NCI-H345 treated with DMSO at 0.1 percent for 48 hours (cell line): ENCODE measurements at regions not wholly inside any gene's neighbourhood (a gene's known extent, or its start where the extent isn't known, plus 50 kb on each side); places are given as distances from the start of the nearest gene placed in this dataset.
"Not testable (repeated sequence)": the region's sequence is repeated elsewhere in the genome, so short reads cannot be mapped to it uniquely, and the experiment has no call there.

ENCODE experiments used
- DNase-seq: peaks from one replicate; lab custom pipeline; 2025; ENCODE audit not compliant: unreplicated experiment; lab: John Stamatoyannopoulos, UW

DNA sequence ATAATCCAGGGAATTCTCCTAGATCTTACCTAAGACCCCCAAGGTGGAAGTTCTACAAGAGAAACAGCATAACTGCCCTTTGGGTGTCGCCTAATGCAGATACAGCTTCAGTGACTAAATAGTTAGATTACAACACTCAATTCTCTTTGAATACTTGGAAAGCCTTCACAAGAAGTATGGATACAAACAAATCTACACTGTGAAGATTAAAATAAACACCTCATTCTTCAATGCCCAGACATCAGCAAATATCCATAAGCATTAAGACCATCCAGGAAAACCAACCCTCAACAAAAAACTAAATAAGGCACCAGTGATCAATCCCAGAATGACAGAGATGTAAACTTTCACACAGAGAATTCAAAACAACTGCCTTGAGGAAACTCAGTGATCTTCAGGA, 963.2 kb downstream of the PLOD2 start:
- no peak for DNase-seq

DNA sequence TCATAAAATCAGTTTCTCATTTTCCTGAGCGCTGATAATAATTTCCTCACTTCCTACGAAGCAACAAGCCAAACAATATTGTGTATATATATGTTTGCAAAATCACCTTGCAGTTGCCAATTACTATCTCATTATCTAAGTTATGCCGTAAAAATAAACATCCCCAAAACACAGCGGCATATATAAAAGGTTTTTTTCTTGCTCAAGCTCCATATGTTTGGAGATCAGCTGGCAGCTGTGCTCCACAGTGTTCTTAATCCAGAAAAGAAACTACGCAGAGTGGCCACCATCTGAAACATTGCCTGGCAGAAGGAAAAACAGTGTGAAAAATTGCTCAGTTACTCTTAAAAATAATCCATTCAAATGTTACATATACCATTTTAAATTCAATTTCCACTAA, 951.4 kb downstream of the PLOD2 start:
- no peak for DNase-seq

DNA sequence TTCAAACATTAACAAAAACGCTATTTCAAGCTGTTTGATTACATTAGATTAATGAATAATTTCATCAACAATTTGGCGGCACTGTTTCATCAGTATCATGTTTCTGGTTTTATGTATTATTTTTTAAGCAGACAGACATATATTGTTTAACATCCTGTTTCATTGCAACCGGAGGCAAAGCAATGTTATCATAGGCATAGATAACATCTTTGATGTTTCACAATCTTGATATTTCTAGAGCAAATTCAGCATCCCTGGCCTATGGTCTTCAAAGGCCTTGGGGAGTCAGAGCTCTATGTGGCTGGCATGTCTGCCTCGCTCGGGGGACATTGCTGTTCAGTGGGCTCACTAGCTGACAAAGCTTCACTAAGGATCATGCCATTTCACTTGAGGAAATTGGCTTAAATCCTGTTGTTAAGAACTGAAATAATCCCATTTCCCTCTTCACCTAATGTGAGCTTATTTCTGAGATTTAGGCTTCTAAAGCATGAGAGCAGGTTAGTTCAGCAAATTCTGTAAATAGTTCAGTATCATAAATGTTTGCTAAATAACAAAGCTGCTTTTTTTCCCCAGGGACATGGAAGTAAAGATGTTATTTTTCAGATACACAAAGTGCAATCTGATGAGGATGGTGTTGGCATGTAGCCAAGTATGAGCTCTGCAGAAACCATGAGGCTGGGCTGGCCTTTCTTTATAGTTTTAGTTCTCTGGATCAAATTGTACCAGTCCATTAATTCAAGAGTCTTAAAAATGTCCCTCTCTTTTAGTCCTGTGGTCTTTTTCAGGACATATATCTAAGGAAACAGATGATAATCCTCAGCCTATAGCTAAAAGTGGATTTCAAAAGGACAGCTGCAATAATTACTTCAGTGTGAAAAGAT, 941.4 kb downstream of the PLOD2 start:
- DNase-seq = no peak

DNA sequence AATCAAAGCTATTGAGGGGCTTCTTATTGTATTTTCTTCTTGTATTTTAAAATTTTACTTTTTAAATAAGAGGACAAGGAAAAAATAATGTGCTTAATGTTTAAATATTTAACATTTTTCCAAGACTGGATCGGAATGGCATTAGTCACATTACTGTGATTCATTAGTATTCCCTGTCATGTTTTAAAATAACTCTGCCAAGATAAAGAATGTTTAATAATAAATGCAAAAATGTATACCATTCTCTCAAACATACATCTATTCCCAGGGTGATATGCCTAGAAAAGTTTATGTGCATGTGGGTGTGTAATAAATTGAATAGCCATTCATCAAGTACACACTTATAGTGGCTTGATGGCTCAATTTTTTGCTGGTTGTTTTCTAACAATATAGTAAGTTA, 936.1 kb downstream of the PLOD2 start:
- no peak for DNase-seq

DNA sequence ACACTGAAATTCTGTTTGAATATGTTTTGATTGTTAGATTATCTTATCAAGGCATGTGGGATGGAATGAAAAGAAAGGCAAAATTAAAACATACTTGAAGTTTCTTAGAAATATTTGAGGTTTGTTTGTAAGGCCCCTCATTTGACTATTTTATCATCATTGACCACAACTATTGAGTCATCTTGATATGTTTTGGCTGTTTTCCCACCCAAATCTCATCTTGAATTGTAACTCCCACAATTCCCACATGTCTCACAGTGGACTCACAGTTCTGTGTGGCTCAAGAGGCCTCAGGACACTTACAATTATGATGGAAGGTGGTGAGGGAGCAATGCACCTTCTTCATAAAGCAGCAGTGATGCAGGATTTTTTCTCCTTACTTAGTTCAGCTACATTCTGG, 917.1 kb downstream of the PLOD2 start:
- no peak for DNase-seq

DNA sequence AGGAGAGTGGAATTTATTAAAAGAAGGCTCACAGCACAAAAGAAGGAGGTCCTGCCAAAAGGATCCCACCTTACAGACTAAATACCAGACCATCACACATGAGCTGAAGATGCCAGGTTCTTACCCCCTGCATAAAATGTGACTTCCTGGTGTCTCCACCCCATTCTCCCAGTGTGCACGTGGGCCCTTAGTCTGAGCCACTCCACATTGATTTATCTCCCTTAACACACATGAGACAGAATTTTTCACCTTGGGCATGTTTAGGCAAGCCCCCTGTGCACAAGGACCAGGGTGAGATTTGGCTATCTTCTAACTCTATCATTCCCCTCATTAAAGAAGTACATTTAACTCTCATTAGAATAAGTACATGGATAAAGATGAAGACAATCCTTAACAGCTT, 916.7 kb downstream of the PLOD2 start:
- DNase-seq = no peak

DNA sequence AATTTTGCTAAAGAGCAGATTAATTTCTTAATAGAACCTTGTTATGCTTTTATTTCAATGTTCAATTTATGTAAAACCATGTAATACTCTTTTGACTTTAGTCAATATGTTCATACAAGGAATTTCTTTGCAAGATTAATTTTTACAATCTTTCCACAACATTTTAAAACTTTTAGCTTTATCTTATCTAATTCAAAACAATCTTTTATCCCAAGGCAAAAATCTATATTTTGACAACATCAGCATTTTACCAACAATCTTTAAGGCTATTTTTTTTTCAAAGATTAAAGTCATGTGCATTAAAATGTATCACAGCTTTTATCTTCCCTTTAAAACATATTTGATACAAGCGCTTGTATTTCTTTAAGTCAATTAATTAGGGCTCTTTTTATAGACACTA, 914.7 kb downstream of the PLOD2 start:
- DNase-seq = no peak

DNA sequence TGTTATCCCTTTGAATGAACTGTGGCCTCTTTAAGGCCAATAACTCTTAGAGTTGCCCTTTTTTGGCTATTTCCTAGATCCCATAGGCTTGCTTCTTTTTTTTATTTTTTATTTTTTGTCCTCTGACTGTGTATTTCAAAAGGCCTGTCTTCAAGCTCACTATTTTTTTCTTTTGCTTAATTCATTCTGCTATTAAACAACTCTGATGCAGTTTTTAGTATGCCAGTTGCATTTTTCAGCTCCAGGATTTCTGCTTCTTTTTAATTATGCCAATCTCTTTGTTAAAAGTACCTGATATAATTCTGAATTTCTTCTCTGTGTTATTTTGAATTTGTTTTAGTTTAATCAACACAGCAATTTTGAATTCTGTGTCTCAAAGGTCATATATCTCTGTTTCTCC, 912.1 kb downstream of the PLOD2 start:
- no peak for DNase-seq

DNA sequence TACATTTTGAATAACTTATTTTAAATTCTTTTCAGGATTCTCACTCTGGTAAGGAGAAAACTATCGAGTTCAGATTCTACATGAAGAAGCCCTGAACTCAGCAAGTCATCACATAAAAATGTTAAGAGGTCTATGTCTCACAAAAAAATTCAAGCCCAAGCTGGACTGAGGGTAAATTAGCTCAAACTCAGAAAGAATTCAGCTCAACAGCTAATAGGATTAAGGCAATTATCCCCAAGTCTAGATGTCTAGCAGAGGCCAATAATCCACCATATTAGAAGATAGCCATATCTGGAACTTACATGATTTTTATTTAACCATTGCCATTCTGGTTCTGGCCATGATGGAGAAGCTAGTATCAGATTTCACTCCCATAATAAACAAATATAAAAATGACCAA, 909.7 kb downstream of the PLOD2 start:
- no peak for DNase-seq

DNA sequence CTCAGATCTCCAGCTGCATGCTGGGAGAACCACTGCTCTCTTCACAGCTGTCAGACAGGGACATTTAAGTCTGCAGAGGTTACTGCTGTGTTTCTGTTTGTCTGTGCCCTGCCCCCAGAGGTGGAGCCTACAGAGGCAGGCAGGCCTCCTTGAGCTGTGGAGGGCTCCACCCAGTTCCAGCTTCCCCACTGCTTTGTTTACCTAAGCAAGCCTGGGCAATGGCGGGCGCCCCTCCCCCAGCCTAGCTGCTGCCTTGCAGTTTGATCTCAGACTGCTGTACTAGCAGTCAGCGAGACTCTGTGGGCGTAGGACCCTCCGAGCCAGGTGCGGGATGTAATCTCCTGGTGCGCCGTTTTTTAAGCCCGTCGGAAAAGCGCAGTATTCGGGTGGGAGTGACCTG, 903.0 kb downstream of the PLOD2 start:
- not testable (repeated sequence) for DNase-seq

DNA sequence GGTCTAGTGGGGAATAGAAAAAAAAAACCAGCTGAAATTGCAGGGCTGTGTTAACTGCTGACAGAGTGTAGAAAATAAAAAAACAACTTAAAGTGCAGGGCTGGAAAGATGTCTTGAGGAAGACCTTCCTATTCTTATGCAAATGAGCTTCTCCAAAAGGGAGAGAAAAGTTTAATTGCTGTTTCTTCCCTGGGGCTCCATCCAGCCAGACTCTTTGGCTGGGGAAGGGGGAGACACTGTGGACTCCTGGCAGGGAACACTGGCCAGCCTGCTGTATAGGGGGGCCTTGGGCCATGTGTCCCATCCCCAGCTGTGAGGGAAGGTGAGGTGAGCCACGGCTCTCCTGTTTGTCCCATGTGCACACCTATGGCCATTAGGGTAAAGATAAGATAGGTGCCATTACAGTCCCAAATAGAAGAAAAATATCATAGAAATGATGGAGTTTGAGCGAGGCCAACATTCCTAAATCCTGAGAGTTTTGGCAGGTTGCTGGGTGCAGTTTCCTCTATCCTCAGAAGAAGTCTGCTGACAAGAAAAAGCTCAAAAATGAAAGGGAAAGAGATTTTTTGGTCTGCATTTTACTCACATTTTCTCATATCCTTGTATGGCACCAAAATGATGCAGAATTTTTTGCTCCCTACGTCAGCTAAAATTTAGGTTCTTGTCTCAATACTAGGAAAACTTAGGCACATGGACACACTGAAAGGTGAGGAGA, 901.7 kb downstream of the PLOD2 start:
- DNase-seq = no peak

DNA sequence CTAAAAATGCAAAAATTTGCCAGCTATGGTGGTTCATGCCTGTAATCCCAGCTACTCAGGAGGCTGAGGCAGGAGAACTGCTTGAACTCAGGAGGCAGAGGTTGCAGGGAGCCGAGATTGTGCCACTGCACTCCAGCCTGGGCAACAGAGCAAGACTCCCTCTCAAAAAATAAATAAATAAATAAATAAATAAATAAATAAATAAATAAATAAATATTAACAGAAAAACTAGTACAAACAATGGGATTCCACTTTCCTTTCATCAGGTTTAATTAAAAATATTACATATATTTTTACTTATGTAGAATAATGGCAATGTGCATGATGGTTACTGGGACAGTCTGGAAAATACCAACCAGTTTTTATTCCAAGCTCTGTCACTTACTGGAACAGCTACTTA, 897.5 kb downstream of the PLOD2 start:
- not testable (repeated sequence) for DNase-seq

DNA sequence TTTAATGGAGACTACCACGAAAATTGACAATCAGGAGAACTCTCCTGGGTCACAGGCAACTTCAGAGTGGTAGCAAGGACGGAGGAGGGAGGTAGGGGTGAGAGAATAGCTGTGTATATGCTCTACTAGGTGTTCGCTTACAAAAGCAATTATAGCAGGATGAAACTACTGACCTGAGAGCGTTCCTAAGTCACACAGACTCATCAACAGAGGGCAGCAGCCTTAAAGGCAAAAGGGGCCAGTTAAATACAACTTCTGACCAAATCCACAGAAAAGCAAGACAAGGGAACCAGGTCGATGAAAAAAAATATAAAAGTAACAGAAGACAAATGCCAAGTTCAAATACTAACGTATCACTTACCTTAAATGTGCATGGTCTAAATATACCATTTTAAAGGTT, 894.6 kb downstream of the PLOD2 start:
- DNase-seq = no peak

DNA sequence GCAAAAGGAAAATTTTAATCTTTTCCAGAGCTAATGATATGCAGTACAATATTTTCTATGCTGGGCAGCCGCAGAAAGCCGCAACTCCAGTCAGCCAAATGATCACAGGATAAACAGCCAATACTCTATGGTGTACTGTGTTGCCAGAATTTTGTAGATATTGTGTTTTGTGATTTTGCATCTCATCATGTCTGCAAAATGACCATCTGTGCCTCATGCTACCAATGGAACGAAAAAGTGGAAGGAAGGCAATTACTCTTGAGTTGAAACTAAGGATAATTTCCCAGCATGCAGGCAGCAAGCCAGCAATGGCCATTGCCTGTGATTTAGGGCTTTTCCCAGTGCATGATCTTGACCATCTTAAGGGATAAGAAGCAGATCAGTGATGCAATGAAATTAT, 891.9 kb downstream of the PLOD2 start:
- DNase-seq = no peak

DNA sequence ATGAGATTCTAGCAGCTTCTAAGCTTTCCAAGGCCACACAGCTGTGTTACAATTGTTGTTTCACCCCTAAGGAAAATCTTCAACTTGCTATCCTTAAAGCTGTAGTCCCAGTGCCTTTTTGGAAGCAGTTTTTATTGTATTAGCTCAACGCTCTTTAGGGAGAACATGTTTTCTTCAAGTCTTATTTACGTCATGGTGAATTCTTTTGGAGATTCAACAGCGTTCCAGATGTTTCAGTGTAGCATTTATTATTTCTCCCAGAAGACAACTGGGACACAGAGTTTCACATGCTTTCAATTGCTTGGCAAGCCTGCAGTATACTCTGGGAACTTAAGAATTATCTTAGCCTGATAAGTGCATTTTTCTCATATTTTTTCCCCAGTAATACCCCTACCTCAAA, 888.3 kb downstream of the PLOD2 start:
- no peak for DNase-seq

DNA sequence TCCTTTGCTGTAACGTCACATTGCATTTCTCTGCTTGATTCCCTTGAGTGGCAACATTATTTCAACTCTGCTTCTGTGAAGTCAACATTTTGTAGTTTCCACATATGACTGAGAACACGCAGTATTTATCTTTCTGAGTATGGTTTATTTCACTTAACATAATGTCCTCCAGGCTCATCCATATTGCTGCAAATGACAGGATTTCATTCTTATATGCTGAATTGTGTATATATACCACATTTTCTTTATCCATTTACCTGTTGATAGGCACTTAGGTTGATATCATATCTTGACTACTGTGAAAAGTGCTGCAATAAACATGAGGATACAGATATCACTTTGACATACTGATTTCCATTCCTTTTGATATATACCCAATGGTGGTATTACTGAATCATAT, 878.5 kb downstream of the PLOD2 start:
- no peak for DNase-seq

DNA sequence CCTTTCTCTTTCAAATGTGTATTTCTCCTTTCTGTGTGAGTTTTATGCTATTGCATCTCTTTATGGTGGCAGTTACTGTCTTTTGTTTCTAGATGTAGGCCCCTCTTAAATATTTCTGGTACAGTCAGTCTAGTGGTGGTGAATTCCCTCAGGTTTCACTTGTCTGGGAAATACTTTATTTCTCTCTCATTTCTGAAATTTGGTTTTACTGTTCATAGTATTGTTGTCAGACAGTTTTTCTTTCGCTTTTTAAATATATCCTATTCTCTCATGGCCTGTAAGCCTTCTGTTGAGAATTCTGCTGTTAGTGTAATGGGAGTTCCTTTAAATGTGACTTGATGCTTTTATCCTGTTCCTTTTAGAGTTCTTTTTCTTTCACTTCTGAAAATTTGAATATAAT, 874.0 kb downstream of the PLOD2 start:
- no peak for DNase-seq

DNA sequence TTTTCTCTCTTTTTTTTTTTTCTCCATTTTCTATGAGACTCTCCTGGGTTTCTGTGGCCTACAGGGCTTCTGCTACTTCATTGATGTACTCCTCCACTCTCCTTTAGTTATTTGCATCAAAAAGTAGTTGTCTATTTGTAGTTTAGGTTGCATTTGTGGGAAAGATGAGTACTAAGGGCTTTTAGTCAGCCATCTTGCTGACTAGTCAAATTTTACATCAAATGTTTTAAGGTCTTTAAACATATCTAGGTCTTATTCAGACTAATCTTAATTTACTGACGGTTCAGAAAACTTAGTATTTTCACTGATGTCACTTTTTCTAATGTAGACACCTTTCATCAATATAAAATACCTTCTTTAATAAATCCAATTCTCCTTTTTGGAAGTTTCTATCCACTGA, 871.0 kb downstream of the PLOD2 start:
- DNase-seq = no peak

DNA sequence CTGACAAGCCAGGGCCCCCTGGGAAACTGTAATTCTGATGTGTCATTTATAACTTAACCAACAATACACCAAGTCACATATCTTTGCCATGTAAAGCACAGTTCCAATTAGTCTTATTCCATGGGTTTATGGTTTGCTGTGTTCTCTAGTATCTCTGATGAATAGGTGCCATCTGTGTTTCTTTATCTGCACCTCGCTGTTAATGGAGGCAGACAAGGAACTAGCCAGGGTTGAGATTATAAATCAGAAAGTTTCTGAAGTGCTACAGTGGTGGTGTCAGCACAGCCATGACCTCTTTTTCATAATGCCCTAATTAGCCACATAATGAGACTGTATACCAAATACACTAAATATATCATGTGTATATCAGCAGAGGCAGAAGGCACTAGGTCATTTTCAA, 866.4 kb downstream of the PLOD2 start:
- DNase-seq = no peak

DNA sequence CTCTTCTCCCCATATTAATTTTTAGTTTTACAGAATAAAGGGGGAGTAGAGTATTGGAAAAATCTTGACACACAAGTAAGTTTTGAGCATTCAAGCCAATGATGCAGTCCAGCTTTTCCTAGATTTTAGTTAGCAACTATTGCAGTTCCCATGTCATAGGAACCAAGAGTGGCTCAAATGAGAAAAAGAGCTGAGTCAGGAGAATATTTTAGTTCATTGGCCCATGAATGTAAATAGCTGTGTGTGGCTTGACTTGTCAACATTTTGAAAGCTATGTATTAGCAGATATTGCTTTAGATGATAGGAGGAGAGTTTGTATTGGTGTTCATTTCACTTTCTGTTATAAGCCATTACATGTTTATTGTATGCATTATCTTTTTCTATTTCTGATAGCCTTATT, 853.7 kb downstream of the PLOD2 start:
- no peak for DNase-seq

DNA sequence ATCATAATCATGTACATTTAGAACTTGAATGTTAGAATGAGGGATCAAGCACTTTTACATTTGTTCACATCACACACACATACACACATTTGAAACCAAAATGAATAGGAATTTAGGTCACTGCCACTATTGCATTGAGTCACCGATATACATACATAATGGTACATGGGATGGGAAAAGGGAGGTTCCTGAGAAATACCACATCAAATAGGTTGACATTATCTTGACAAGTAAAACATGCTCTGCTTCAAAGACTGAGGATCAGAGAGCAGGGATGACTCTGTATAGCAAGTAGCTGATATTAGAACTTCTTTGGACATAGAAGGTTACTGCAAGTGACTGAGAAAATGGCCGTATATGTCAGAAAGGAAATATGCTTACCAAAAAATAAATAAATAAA, 847.2 kb downstream of the PLOD2 start:
- no peak for DNase-seq

DNA sequence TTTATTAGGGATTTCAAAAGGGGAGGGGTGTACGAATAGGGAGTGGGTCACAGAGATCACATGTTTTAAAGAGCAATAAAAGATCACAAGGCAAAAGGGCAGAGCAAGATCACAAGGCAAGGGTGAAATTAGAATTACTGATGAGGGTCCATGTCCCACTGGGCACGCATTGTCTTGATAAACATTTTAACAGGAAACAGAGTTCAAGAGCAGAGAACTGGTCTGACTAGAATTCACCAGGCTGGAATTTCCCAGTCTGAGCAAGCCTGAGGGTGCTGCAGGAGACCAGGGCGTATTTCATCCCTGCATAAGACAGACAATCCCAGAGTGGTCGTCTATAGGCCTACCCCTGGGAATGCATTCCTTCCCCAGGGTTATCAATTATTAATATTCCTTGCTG, 844.7 kb downstream of the PLOD2 start:
- not testable (repeated sequence) for DNase-seq

DNA sequence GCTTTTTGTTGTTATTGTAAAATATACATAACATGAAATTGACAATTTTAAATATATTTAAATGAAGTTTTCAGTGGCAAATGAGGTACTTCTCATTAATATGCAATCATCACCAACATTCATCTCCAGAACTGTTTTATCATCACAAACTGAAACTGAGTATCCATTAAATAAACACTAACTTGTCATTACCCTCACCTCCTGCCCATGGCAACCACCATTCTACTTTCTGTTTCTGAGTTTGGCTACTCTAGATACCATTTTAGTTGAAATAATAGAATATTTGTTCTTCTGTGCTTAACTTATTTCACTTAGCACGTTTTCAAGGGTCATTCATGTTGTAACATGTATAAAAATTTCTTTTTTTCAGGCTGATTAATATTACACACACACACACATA, 834.3 kb downstream of the PLOD2 start:
- no peak for DNase-seq
